ENCODE measurements at regions not wholly inside any gene's neighbourhood (a gene's known extent, or its start where the extent isn't known, plus 50 kb on each side); places are given as distances from the start of the nearest gene placed in this dataset.

GRCh38 chr7:54097886-54098285 lies 444.3 kb upstream of the VSTM2A start:
- no peak for DNase-seq
- H3K9me3 ChIP-seq (ENCODE audit: control insufficient read depth, low read depth, low read length), result no peaks in the 10 kb centered on the region
- no peak overlapping the region for H3K27ac ChIP-seq (ENCODE audit: low read length)
- no peaks in the 10 kb centered on the region for H3K27me3 ChIP-seq (ENCODE audit: control insufficient read depth, insufficient read depth, low read length)
- H3K4me1 ChIP-seq (ENCODE audit: control insufficient read depth, insufficient read depth, low read length), result no peaks in the 10 kb centered on the region
- 67% methylated on average over 1 of the region's 1 CpG for WGBS (ENCODE audit: insufficient coverage, low lambda C conversion rate)
- H3K4me3 ChIP-seq (ENCODE audit: low read length), result no peak overlapping the region
- no peaks in the 10 kb centered on the region for H3K36me3 ChIP-seq (ENCODE audit: control insufficient read depth, insufficient read depth, low read length)

GRCh38 chr7:54109501-54109900 lies 432.7 kb upstream of the VSTM2A start:
- no peaks in the 10 kb centered on the region for H3K36me3 ChIP-seq (ENCODE audit: control insufficient read depth, insufficient read depth, low read length)
- no peak overlapping the region for H3K27ac ChIP-seq (ENCODE audit: low read length)
- no peaks in the 10 kb centered on the region for H3K4me1 ChIP-seq (ENCODE audit: control insufficient read depth, insufficient read depth, low read length)
- no CpG with 5 or more reads among the region's 4 CpGs for WGBS (ENCODE audit: insufficient coverage, low lambda C conversion rate)
- no peak overlapping the region for H3K4me3 ChIP-seq (ENCODE audit: low read length)
- H3K27me3 ChIP-seq (ENCODE audit: control insufficient read depth, insufficient read depth, low read length), result no peaks in the 10 kb centered on the region
- H3K9me3 ChIP-seq (ENCODE audit: control insufficient read depth, low read depth, low read length), result no peaks in the 10 kb centered on the region
- DNase-seq, result no peak

GRCh38 chr7:54111814-54112511 lies 430.2 kb upstream of the VSTM2A start:
- no peaks in the 10 kb centered on the region for H3K27me3 ChIP-seq (ENCODE audit: control insufficient read depth, insufficient read depth, low read length)

GRCh38 chr7:54112567-54112966 lies 429.6 kb upstream of the VSTM2A start:
- H3K9me3 ChIP-seq (ENCODE audit: control insufficient read depth, low read depth, low read length), result no peaks in the 10 kb centered on the region
- H3K27me3 ChIP-seq (ENCODE audit: control insufficient read depth, insufficient read depth, low read length), result no peaks in the 10 kb centered on the region
- no CpG with 5 or more reads among the region's 3 CpGs for WGBS (ENCODE audit: insufficient coverage, low lambda C conversion rate)
- no peaks in the 10 kb centered on the region for H3K36me3 ChIP-seq (ENCODE audit: control insufficient read depth, insufficient read depth, low read length)
- no peak overlapping the region for H3K27ac ChIP-seq (ENCODE audit: low read length)
- DNase-seq, result no peak
- no peaks in the 10 kb centered on the region for H3K4me1 ChIP-seq (ENCODE audit: control insufficient read depth, insufficient read depth, low read length)
- H3K4me3 ChIP-seq (ENCODE audit: low read length), result no peak overlapping the region

More at GRCh38 chr7:54111814-54112511, 430.2 kb upstream of the VSTM2A start:
- Histone ChIP-seq H3K36me3 (ENCODE audit: control insufficient read depth, insufficient read depth, low read length) (no peaks in the 10 kb centered on the region), H3K4me1 (ENCODE audit: control insufficient read depth, insufficient read depth, low read length) (no peaks in the 10 kb centered on the region), H3K27ac (ENCODE audit: low read length) (no peak overlapping the region), H3K9me3 (ENCODE audit: control insufficient read depth, low read depth, low read length) (no peaks in the 10 kb centered on the region), H3K4me3 (ENCODE audit: low read length) (no peak overlapping the region)
- DNase-seq, result no peak
- 60% methylated on average over 2 of the region's 6 CpGs for WGBS (ENCODE audit: insufficient coverage, low lambda C conversion rate)

- Histone ChIP-seq H3K4me1 (ENCODE audit: control insufficient read depth, insufficient read depth, low read length) (no peaks in the 10 kb centered on the region), H3K4me3 (ENCODE audit: low read length) (no peak overlapping the region), H3K9me3 (ENCODE audit: control insufficient read depth, low read depth, low read length) (no peaks in the 10 kb centered on the region), H3K27me3 (ENCODE audit: control insufficient read depth, insufficient read depth, low read length) (no peaks in the 10 kb centered on the region), H3K27ac (ENCODE audit: low read length) (no peak overlapping the region), H3K36me3 (ENCODE audit: control insufficient read depth, insufficient read depth, low read length) (no peaks in the 10 kb centered on the region)
- no peak for DNase-seq
- no CpG with 5 or more reads among the region's 9 CpGs for WGBS (ENCODE audit: insufficient coverage, low lambda C conversion rate)
Observed at GRCh38 chr7:54115028-54115763, 427.0 kb upstream of the VSTM2A start.

- H3K4me3 ChIP-seq (ENCODE audit: low read length), result no peak overlapping the region
- no peaks in the 10 kb centered on the region for H3K9me3 ChIP-seq (ENCODE audit: control insufficient read depth, low read depth, low read length)
- H3K27ac ChIP-seq (ENCODE audit: low read length), result no peak overlapping the region
- no peaks in the 10 kb centered on the region for H3K4me1 ChIP-seq (ENCODE audit: control insufficient read depth, insufficient read depth, low read length)
- no CpG with 5 or more reads among the region's 2 CpGs for whole genome bisulfite sequencing (ENCODE audit: insufficient coverage, low lambda C conversion rate)
- DNase-seq, result no peak
- no peaks in the 10 kb centered on the region for H3K27me3 ChIP-seq (ENCODE audit: control insufficient read depth, insufficient read depth, low read length)
- no peaks in the 10 kb centered on the region for H3K36me3 ChIP-seq (ENCODE audit: control insufficient read depth, insufficient read depth, low read length)
Observed at GRCh38 chr7:54116956-54117355, 425.2 kb upstream of the VSTM2A start.

GRCh38 chr7:54129035-54129434 lies 413.1 kb upstream of the VSTM2A start:
- Histone ChIP-seq H3K27me3 (ENCODE audit: control insufficient read depth, insufficient read depth, low read length) (no peaks in the 10 kb centered on the region), H3K9me3 (ENCODE audit: control insufficient read depth, low read depth, low read length) (peaks cover 3% of the 10 kb centered on the region), H3K27ac (ENCODE audit: low read length) (no peak overlapping the region), H3K4me1 (ENCODE audit: control insufficient read depth, insufficient read depth, low read length) (no peaks in the 10 kb centered on the region), H3K4me3 (ENCODE audit: low read length) (no peak overlapping the region), H3K36me3 (ENCODE audit: control insufficient read depth, insufficient read depth, low read length) (no peaks in the 10 kb centered on the region)
- no peak for DNase-seq

GRCh38 chr7:54141576-54141975 lies 400.6 kb upstream of the VSTM2A start:
- no peaks in the 10 kb centered on the region for H3K27me3 ChIP-seq (ENCODE audit: control insufficient read depth, insufficient read depth, low read length)
- no peak for DNase-seq
- H3K27ac ChIP-seq (ENCODE audit: low read length), result no peak overlapping the region

GRCh38 chr7:54145716-54146115 lies 396.5 kb upstream of the VSTM2A start:
- H3K4me1 ChIP-seq (ENCODE audit: control insufficient read depth, insufficient read depth, low read length), result no peaks in the 10 kb centered on the region
- no CpG with 5 or more reads among the region's 8 CpGs for WGBS (ENCODE audit: insufficient coverage, low lambda C conversion rate)
- no peak for DNase-seq
- peaks cover 4% of the 10 kb centered on the region for H3K9me3 ChIP-seq (ENCODE audit: control insufficient read depth, low read depth, low read length)
- H3K27me3 ChIP-seq (ENCODE audit: control insufficient read depth, insufficient read depth, low read length), result no peaks in the 10 kb centered on the region
- H3K36me3 ChIP-seq (ENCODE audit: control insufficient read depth, insufficient read depth, low read length), result no peaks in the 10 kb centered on the region
- no peak overlapping the region for H3K27ac ChIP-seq (ENCODE audit: low read length)
- H3K4me3 ChIP-seq (ENCODE audit: low read length), result no peak overlapping the region

More at GRCh38 chr7:54141576-54141975, 400.6 kb upstream of the VSTM2A start:
- Histone ChIP-seq H3K36me3 (ENCODE audit: control insufficient read depth, insufficient read depth, low read length) (no peaks in the 10 kb centered on the region), H3K4me1 (ENCODE audit: control insufficient read depth, insufficient read depth, low read length) (no peaks in the 10 kb centered on the region), H3K9me3 (ENCODE audit: control insufficient read depth, low read depth, low read length) (peaks cover 4% of the 10 kb centered on the region), H3K4me3 (ENCODE audit: low read length) (no peak overlapping the region)

GRCh38 chr7:54153462-54153861 lies 388.7 kb upstream of the VSTM2A start:
- H3K4me3 ChIP-seq (ENCODE audit: low read length), result no peak overlapping the region
- H3K4me1 ChIP-seq (ENCODE audit: control insufficient read depth, insufficient read depth, low read length), result no peaks in the 10 kb centered on the region
- no peaks in the 10 kb centered on the region for H3K36me3 ChIP-seq (ENCODE audit: control insufficient read depth, insufficient read depth, low read length)
- no peaks in the 10 kb centered on the region for H3K9me3 ChIP-seq (ENCODE audit: control insufficient read depth, low read depth, low read length)
- WGBS (ENCODE audit: insufficient coverage, low lambda C conversion rate), result 71% methylated on average over 1 of the region's 2 CpGs
- H3K27me3 ChIP-seq (ENCODE audit: control insufficient read depth, insufficient read depth, low read length), result no peaks in the 10 kb centered on the region
- no peak overlapping the region for H3K27ac ChIP-seq (ENCODE audit: low read length)
- DNase-seq, result no peak

- 30% methylated on average over 1 of the region's 2 CpGs for WGBS (ENCODE audit: insufficient coverage, low lambda C conversion rate)
- Histone ChIP-seq H3K36me3 (ENCODE audit: control insufficient read depth, insufficient read depth, low read length) (no peaks in the 10 kb centered on the region), H3K4me1 (ENCODE audit: control insufficient read depth, insufficient read depth, low read length) (no peaks in the 10 kb centered on the region), H3K9me3 (ENCODE audit: control insufficient read depth, low read depth, low read length) (no peaks in the 10 kb centered on the region), H3K4me3 (ENCODE audit: low read length) (no peak overlapping the region), H3K27me3 (ENCODE audit: control insufficient read depth, insufficient read depth, low read length) (no peaks in the 10 kb centered on the region), H3K27ac (ENCODE audit: low read length) (no peak overlapping the region)
- no peak for DNase-seq
Observed at GRCh38 chr7:54159088-54159487, 383.1 kb upstream of the VSTM2A start.
